Trophoblast cell (in vitro differentiated cells and primary cell): ENCODE measurements at regions not wholly inside any gene's neighbourhood (a gene's known extent, or its start where the extent isn't known, plus 50 kb on each side); places are given as distances from the start of the nearest gene placed in this dataset.

ENCODE experiments used
- DNase-seq, 2 donors: peaks; one replicate each; pipeline ENCODE4 v3.0.0-alpha.2; 2016
- H2AFZ ChIP-seq: 2 replicates; pipeline ENCODE4 v1.6.1; 2013; ENCODE audit warnings: low read length, moderate library complexity, mild to moderate bottlenecking; ENCODE audit not compliant: insufficient read depth, poor library complexity
- H2AK5ac ChIP-seq: 2 replicates; pipeline ENCODE4 v1.6.1; 2013; ENCODE audit warnings: mild to moderate bottlenecking, low read length
- H2BK120ac ChIP-seq: 2 replicates; pipeline ENCODE4 v1.6.1; 2013; ENCODE audit warnings: low read length, mild to moderate bottlenecking, moderate library complexity; ENCODE audit not compliant: insufficient read depth, poor library complexity
- H2BK12ac ChIP-seq: 2 replicates; pipeline ENCODE4 v1.6.1; 2013; ENCODE audit warnings: mild to moderate bottlenecking, low read length, moderate library complexity
- H2BK5ac ChIP-seq: 2 replicates; pipeline ENCODE4 v1.6.1; 2013; ENCODE audit warnings: low read length, low read depth, moderate library complexity, mild to moderate bottlenecking; ENCODE audit not compliant: poor library complexity
- H3K14ac ChIP-seq: 2 replicates; pipeline ENCODE4 v1.6.1; 2013; ENCODE audit warnings: mild to moderate bottlenecking, low read length
- H3K18ac ChIP-seq: 2 replicates; pipeline ENCODE4 v1.6.1; 2013; ENCODE audit warnings: mild to moderate bottlenecking, low read length
- H3K23ac ChIP-seq: 2 replicates; pipeline ENCODE4 v1.6.1; 2013; ENCODE audit warnings: low read length
- H3K27ac ChIP-seq: 2 replicates; pipeline ENCODE4 v1.5.1; 2013; ENCODE audit warnings: low read depth, mild to moderate bottlenecking, inconsistent platforms, low read length, moderate library complexity
- H3K27me3 ChIP-seq: 2 replicates; pipeline ENCODE4 v1.6.1; 2013; ENCODE audit warnings: inconsistent platforms, mild to moderate bottlenecking, low read length, moderate library complexity; ENCODE audit not compliant: insufficient read depth
- H3K36me3 ChIP-seq, 2 experiments: 1 replicate in 1 of 2; 2 replicates in 1 of 2; pipeline ENCODE4 v1.6.1; 2013; ENCODE audit warnings: low read length in 2 of 2, mild to moderate bottlenecking in 2 of 2, moderate library complexity in 1 of 2; ENCODE audit not compliant: insufficient read depth in 2 of 2, control insufficient read depth in 1 of 2
- H3K4ac ChIP-seq: 2 replicates; pipeline ENCODE4 v1.6.1; 2013; ENCODE audit warnings: low read depth, mild to moderate bottlenecking, low read length, moderate library complexity
- H3K4me1 ChIP-seq, 2 experiments: 1 replicate in 1 of 2; 2 replicates in 1 of 2; pipeline ENCODE4 v1.6.1; 2013; ENCODE audit warnings: low read length in 2 of 2, mild to moderate bottlenecking in 2 of 2, moderate library complexity in 1 of 2; ENCODE audit not compliant: insufficient read depth in 2 of 2, control insufficient read depth in 1 of 2
- H3K4me2 ChIP-seq: 2 replicates; pipeline ENCODE4 v1.6.1; 2013; ENCODE audit warnings: inconsistent platforms, mild to moderate bottlenecking, low read length, moderate library complexity
- H3K4me3 ChIP-seq: 2 replicates; pipeline ENCODE4 v1.5.1; 2013; ENCODE audit warnings: mild to moderate bottlenecking, low read depth, low read length, inconsistent platforms
- H3K79me1 ChIP-seq: one replicate; pipeline ENCODE4 v1.6.1; 2013; ENCODE audit warnings: low read length
- H3K79me2 ChIP-seq: 2 replicates; pipeline ENCODE4 v1.6.1; 2013; ENCODE audit warnings: low read length, mild to moderate bottlenecking; ENCODE audit not compliant: control insufficient read depth, insufficient read depth, poor library complexity
- H3K9ac ChIP-seq: 2 replicates; pipeline ENCODE4 v1.6.1; 2013; ENCODE audit warnings: mild to moderate bottlenecking, low read length
- H3K9me3 ChIP-seq: 2 replicates; pipeline ENCODE4 v1.6.1; 2013; ENCODE audit warnings: low read depth, mild to moderate bottlenecking, control low read depth, inconsistent platforms, low read length; ENCODE audit not compliant: insufficient read depth
- H4K12ac ChIP-seq: 2 replicates; pipeline ENCODE4 v1.6.1; 2013; ENCODE audit warnings: low read depth, mild to moderate bottlenecking, low read length, moderate library complexity
- H4K8ac ChIP-seq: 2 replicates; pipeline ENCODE4 v1.6.1; 2013; ENCODE audit warnings: low read depth, mild to moderate bottlenecking, low read length, moderate library complexity
- H4K91ac ChIP-seq: one replicate; pipeline ENCODE4 v1.6.1; 2013; ENCODE audit warnings: low read depth, mild to moderate bottlenecking, low read length, moderate library complexity
- WGBS: extraction: QIAGEN DNeasy Blood & Tissue Kit; methylation state at CpG from one replicate; pipeline ENCODE4 v1.1.7; 2013; ENCODE audit warnings: missing lambda C conversion rate; ENCODE audit not compliant: insufficient read length, insufficient coverage; ENCODE audit errors: extremely low coverage; 5-methylcytosine and 5-hydroxymethylcytosine counted together

- Histone ChIP-seq H3K4me3 (no peak overlapping the region), H2AK5ac (no peak overlapping the region), H3K79me2 (no peaks in the 10 kb centered on the region)
These were observed 712.2 kb downstream of the CDH8 start for GRCh38 chr16:61324044-61324443.

GRCh38 chr16:61323456-61323855 is 712.8 kb downstream of the CDH8 start:
- WGBS = no CpG with 5 or more reads among the region's 6 CpGs
- Histone ChIP-seq H3K27me3 (no peaks in the 10 kb centered on the region), H3K9ac (no peak overlapping the region), H3K14ac (no peak overlapping the region), H2AFZ (no peak overlapping the region), H3K4me2 (no peak overlapping the region), H3K27ac (peak overlapping the region; percentile 50), H2AK5ac (no peak overlapping the region), H4K12ac (no peak overlapping the region), H3K4ac (no peak overlapping the region), H3K79me1 (peaks cover 10% of the 10 kb centered on the region), H4K8ac (no peak overlapping the region), H3K4me3 (no peak overlapping the region), H2BK120ac (no peak overlapping the region), H2BK12ac (no peak overlapping the region), H4K91ac (peak overlapping the region; percentile 25), H2BK5ac (peak overlapping the region; percentile 9), H3K18ac (no peak overlapping the region), H3K36me3 (no peaks in the 10 kb centered on the region), H3K79me2 (no peaks in the 10 kb centered on the region), H3K9me3 (no peaks in the 10 kb centered on the region), H3K23ac (no peak overlapping the region), H3K4me1 (peaks cover 4 to 5% of the 10 kb centered on the region in 2 experiments)
- peak in 1 of 2 donors; percentile 32 for DNase-seq

More at GRCh38 chr16:61324044-61324443, 712.2 kb downstream of the CDH8 start:
- peak overlapping the region; percentile 29 for H4K91ac ChIP-seq
- no peak overlapping the region for H4K12ac ChIP-seq
- no peaks in the 10 kb centered on the region for H3K9me3 ChIP-seq
- H3K4me1 ChIP-seq = peaks cover 4 to 5% of the 10 kb centered on the region in 2 experiments
- H3K27ac ChIP-seq = peak overlapping the region; percentile 50
- H3K18ac ChIP-seq = no peak overlapping the region
- H2AFZ ChIP-seq = no peak overlapping the region
- H3K4me2 ChIP-seq = no peak overlapping the region
- no peak overlapping the region for H3K9ac ChIP-seq
- no peaks in the 10 kb centered on the region for H3K36me3 ChIP-seq
- peak overlapping the region; percentile 2 for H3K14ac ChIP-seq
- DNase-seq = no peak
- no CpG with 5 or more reads among the region's 4 CpGs for WGBS
- peak overlapping the region; percentile 1 for H2BK120ac ChIP-seq
- no peak overlapping the region for H3K23ac ChIP-seq
- no peaks in the 10 kb centered on the region for H3K27me3 ChIP-seq
- peaks cover 10% of the 10 kb centered on the region for H3K79me1 ChIP-seq
- peak overlapping the region; percentile 7 for H2BK12ac ChIP-seq
- no peak overlapping the region for H4K8ac ChIP-seq
- no peak overlapping the region for H3K4ac ChIP-seq
- H2BK5ac ChIP-seq = no peak overlapping the region

GRCh38 chr16:61320791-61321190 is 715.4 kb downstream of the CDH8 start:
- DNase-seq = no peak
- H3K79me2 ChIP-seq = no peaks in the 10 kb centered on the region
- H3K79me1 ChIP-seq = peaks cover 10% of the 10 kb centered on the region
- no peak overlapping the region for H4K12ac ChIP-seq
- no peak overlapping the region for H2BK12ac ChIP-seq
- H3K27me3 ChIP-seq = no peaks in the 10 kb centered on the region
- H3K4ac ChIP-seq = no peak overlapping the region
- H4K8ac ChIP-seq = no peak overlapping the region
- no peak overlapping the region for H4K91ac ChIP-seq
- no peak overlapping the region for H3K18ac ChIP-seq
- no peak overlapping the region for H2BK5ac ChIP-seq
- no peak overlapping the region for H3K9ac ChIP-seq
- no peak overlapping the region for H3K14ac ChIP-seq
- H3K4me1 ChIP-seq = peaks cover 4 to 5% of the 10 kb centered on the region in 2 experiments
- H3K4me2 ChIP-seq = no peak overlapping the region
- H3K27ac ChIP-seq = no peak overlapping the region
- no peaks in the 10 kb centered on the region for H3K9me3 ChIP-seq
- no peaks in the 10 kb centered on the region for H3K36me3 ChIP-seq
- no peak overlapping the region for H2AK5ac ChIP-seq
- no CpG with 5 or more reads among the region's 1 CpG for WGBS
- no peak overlapping the region for H2BK120ac ChIP-seq
- H3K4me3 ChIP-seq = no peak overlapping the region
- no peak overlapping the region for H3K23ac ChIP-seq
- no peak overlapping the region for H2AFZ ChIP-seq

- no peak overlapping the region for H3K23ac ChIP-seq
- no peak overlapping the region for H2BK120ac ChIP-seq
- H2BK5ac ChIP-seq = no peak overlapping the region
- no peak overlapping the region for H2AFZ ChIP-seq
- H3K27ac ChIP-seq = no peak overlapping the region
- H3K79me1 ChIP-seq = no peaks in the 10 kb centered on the region
- peaks cover 0 to 2% of the 10 kb centered on the region in 2 experiments for H3K4me1 ChIP-seq
- H3K14ac ChIP-seq = no peak overlapping the region
- no peak overlapping the region for H4K12ac ChIP-seq
- no peak overlapping the region for H2BK12ac ChIP-seq
- no peaks in the 10 kb centered on the region for H3K79me2 ChIP-seq
- no peak overlapping the region for H3K4me2 ChIP-seq
- H3K18ac ChIP-seq = no peak overlapping the region
- no peak overlapping the region for H4K91ac ChIP-seq
- no peak overlapping the region for H3K4ac ChIP-seq
- H3K9me3 ChIP-seq = no peaks in the 10 kb centered on the region
- no peak overlapping the region for H3K9ac ChIP-seq
- peak; percentile 42 to 69 for DNase-seq
- no peak overlapping the region for H2AK5ac ChIP-seq
- no peak overlapping the region for H3K4me3 ChIP-seq
- WGBS = no CpG with 5 or more reads among the region's 2 CpGs
- no peaks in the 10 kb centered on the region for H3K36me3 ChIP-seq
- H4K8ac ChIP-seq = no peak overlapping the region
- H3K27me3 ChIP-seq = no peaks in the 10 kb centered on the region
These were observed 722.3 kb downstream of the CDH8 start for GRCh38 chr16:61313931-61314330.
